Kidney epithelial cell (primary cell): ENCODE measurements at regions not wholly inside any gene's neighbourhood (a gene's known extent, or its start where the extent isn't known, plus 50 kb on each side); places are given as distances from the start of the nearest gene placed in this dataset.
"Not testable (repeated sequence)": the region's sequence is repeated elsewhere in the genome, so short reads cannot be mapped to it uniquely, and the experiment has no call there.

Experiments
- DNase-seq: peaks from one replicate; pipeline ENCODE4 v3.0.0-alpha.2; 2010; ENCODE audit warnings: low read depth
- H3K27me3 ChIP-seq: 2 replicates; pipeline ENCODE4 v1.6.0; 2011; ENCODE audit warnings: low read length; ENCODE audit not compliant: control insufficient read depth, insufficient read depth
- H3K36me3 ChIP-seq: 2 replicates; pipeline ENCODE4 v1.5.1; 2011; ENCODE audit warnings: low read length; ENCODE audit not compliant: control insufficient read depth, insufficient read depth
- H3K4me3 ChIP-seq: 2 replicates; pipeline ENCODE4 v1.5.1; 2011; ENCODE audit warnings: low read depth, mild to moderate bottlenecking, control low read depth, low read length
- TF ChIP-seq, protein P1 (sequence below): IDR thresholded peaks from 2 replicates; pipeline ENCODE4 v1.5.1; 2011; ENCODE audit warnings: mild to moderate bottlenecking, moderate library complexity, low read length, control low read depth, inconsistent platforms; ENCODE audit not compliant: insufficient read depth, poor library complexity, severe bottlenecking

DNA sequence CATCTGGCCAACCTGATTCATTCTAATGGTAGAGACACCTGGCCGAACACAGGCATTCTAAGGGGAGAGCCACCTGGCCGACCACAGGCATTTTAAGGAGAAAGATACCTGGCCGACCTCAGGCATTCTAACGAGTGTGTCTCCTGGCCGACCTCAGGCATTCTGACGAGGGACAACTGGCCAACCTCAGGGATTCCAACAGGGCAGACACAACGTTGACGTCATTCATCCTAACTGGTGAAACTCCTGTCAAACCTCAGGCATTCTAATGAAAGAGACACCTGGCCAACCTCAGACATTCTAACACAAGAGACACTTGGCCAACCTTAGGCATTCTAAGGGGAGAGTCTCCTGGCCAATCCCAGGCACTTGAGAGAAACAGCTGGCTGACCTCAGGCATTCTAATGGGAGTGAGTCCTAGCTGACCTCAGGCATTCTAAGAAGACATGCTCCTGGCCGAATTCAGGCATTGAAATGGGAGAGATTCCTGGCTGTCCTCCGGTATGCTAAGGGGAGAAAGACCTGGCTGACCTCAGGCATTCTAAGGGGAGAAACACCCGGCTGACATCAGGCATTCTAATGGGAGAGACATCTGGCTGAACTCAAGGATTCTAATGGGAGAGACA, 1352.5 kb downstream of the UQCRFS1 start:
- Histone ChIP-seq H3K27me3 (no peaks in the 10 kb centered on the region), H3K4me3 (no peak overlapping the region), H3K36me3 (no peaks in the 10 kb centered on the region)
- DNase-seq = no peak
- TF ChIP-seq, protein P1, sequence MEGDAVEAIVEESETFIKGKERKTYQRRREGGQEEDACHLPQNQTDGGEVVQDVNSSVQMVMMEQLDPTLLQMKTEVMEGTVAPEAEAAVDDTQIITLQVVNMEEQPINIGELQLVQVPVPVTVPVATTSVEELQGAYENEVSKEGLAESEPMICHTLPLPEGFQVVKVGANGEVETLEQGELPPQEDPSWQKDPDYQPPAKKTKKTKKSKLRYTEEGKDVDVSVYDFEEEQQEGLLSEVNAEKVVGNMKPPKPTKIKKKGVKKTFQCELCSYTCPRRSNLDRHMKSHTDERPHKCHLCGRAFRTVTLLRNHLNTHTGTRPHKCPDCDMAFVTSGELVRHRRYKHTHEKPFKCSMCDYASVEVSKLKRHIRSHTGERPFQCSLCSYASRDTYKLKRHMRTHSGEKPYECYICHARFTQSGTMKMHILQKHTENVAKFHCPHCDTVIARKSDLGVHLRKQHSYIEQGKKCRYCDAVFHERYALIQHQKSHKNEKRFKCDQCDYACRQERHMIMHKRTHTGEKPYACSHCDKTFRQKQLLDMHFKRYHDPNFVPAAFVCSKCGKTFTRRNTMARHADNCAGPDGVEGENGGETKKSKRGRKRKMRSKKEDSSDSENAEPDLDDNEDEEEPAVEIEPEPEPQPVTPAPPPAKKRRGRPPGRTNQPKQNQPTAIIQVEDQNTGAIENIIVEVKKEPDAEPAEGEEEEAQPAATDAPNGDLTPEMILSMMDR = no peak

DNA sequence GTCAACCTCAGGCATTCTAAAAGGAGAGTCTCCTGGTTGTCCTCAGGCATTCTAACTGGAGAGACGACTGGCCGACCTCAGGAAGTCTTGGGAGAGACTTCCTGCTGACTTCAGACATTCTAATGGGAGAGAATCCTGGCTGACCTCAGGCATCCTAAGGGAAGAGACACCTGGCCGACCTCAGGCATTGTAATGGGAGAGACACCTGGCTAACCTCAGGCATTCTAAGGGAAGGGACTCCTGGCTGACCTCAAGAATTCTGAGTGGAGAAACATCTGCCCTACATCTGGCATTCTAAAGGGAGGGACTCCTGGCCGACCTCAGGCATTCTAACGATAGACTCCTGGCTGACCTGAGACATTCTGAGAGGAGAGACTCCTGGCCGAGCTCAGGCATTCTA, 1353.3 kb downstream of the UQCRFS1 start:
- Histone ChIP-seq H3K27me3 (no peaks in the 10 kb centered on the region), H3K36me3 (no peaks in the 10 kb centered on the region), H3K4me3 (no peak overlapping the region)
- no peak for DNase-seq
- TF ChIP-seq, protein P1 = no peak

DNA sequence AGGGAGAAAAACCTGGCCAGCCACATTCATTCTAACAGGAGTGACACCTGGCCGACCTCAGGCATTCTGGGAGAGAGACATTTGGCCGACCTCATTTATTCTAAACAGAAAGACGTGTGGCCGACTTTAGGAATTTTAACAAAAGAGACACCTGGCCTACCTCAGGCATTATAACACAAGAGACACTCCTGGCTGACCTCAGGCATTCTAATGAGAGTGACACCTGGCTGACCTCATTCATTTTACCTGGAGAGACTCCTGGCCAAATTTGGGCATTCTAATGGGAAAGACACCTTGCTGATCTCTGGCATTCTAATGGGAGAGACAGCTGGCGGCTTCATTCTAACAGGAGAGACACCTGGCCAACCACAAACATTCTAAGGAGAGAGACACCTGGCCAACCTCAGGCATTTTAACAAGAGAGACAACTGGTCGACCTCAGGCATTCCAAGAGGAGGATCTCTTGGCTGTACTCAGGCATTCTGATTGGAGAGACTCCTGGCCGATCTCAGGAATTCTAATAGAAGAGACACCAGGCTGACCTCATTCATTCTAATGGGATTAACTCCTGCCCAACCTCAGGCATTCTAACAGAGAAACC, 1353.9 kb downstream of the UQCRFS1 start:
- no peak for DNase-seq
- no peaks in the 10 kb centered on the region for H3K27me3 ChIP-seq

DNA sequence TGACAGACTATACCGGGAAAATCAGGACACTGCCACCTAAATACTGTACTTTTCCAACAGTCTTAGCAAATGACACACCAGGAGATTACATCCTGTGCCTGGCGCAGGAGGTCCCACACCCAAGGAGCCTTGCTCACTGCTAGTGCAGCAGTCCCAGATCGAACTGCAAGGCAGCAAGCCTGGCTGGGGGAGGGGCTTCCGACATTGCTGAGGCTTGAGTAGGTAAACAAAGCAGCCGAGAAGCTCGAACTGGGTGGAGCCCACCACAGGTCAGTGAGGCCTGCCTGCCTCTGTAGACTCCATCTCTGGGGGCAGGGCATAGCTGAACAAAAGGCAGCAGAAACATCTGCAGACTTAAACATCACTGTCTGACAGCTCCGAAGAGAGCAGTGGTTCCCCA, 1360.0 kb downstream of the UQCRFS1 start:
- not testable (repeated sequence) for H3K36me3 ChIP-seq, DNase-seq, H3K27me3 ChIP-seq, H3K4me3 ChIP-seq

More for the DNA sequence above, 1353.9 kb downstream of the UQCRFS1 start:
- H3K4me3 ChIP-seq = no peak overlapping the region
- TF ChIP-seq, protein P1 = no peak
- H3K36me3 ChIP-seq = no peaks in the 10 kb centered on the region

DNA sequence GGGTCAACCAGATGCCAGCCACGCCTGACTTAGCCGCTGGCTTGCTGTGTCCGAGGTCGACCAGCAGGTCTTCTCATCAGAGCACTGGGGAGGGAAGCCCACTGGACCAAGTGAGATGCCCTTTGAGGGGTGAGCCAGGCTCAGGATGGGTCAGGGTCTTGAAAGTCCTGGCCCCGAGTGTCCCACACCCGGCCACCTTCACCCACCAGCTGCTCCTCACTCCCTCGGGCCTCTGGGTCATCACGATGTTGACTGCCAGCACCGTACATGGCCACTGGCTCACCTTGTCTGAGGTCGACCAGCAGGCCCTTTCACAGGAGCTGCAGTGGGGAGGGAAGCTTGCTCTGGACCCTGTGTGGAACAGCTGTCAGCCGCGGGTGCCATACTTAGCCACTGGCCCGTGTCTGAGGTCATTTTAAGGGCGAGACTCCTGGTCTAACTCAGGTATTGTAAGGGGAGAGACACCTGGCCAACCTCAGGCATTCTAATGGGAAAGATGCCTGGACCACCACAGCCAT, 1361.3 kb downstream of the UQCRFS1 start:
- H3K27me3 ChIP-seq = no peaks in the 10 kb centered on the region
- TF ChIP-seq, protein P1 = no peak
- no peaks in the 10 kb centered on the region for H3K36me3 ChIP-seq
- no peak overlapping the region for H3K4me3 ChIP-seq
- no peak for DNase-seq

DNA sequence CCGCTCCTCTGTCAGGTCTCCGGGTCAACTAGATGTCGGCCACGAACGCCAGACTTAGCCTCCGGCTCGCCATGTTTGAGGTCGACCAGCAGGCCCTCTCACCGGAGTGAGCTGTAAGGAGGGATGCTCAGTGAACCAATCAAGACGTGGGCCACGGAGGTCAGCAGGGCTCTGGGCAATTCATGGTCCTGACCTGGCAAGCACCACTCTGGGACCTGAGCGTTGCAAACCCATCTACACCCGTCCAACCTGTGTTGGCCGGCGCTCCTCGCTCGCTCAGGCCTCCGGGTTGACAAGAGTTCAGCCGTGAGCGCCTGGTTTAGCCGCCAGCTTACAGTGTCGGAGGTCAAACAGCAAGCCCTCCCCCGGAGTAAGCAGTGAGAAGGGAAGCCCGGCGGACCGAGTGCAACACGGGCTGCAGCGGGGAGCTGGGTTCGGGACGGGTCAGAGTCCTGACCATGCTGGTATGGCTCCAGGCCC, 1361.9 kb downstream of the UQCRFS1 start:
- TF ChIP-seq, protein P1 = no peak
- Histone ChIP-seq H3K36me3 (no peaks in the 10 kb centered on the region), H3K4me3 (no peak overlapping the region), H3K27me3 (no peaks in the 10 kb centered on the region)
- DNase-seq = no peak
